PC-3 (cell line): ENCODE measurements at regions not wholly inside any gene's neighbourhood (a gene's known extent, or its start where the extent isn't known, plus 50 kb on each side); places are given as distances from the start of the nearest gene placed in this dataset.

ENCODE experiments used
- ATAC-seq: fragments of 200-7000 bp; cut with Tn5 transposase; 2 replicates; pipeline ENCODE4 v1.9.1; 2020; ENCODE audit warnings: mild to moderate bottlenecking, moderate library complexity
- BruUV-seq: library from RNA; stranded (reverse); fragments of 400-500 nt; replicated peaks from 2 replicates; lab custom pipeline; 2021; lab: Mats Ljungman, UMichigan
- CTCF ChIA-PET: fragments of 300-600 bp; sonication (Branson Sonifier 250); formaldehyde crosslinking; loops from one replicate; lab custom pipeline; 2022; ENCODE audit warnings: antibody characterized with exemption; lab: Charles Lee
- POLR2A ChIA-PET: fragments of 300-600 bp; sonication (Branson Sonifier 250); formaldehyde crosslinking; loops from one replicate; lab custom pipeline; 2022; ENCODE audit warnings: antibody characterized with exemption; ENCODE audit not compliant: unreplicated experiment; lab: Charles Lee
- DNase-seq: peaks from one replicate; pipeline ENCODE4 v3.0.0-alpha.2; 2015
- H2AFZ ChIP-seq: fragments of 300-600 bp; sonication (generic); 2 replicates; pipeline ENCODE4 v1.6.0; 2016; ENCODE audit warnings: antibody characterized with exemption, low read length
- H3F3A ChIP-seq: fragments of 300-600 bp; sonication (generic); one replicate; pipeline ENCODE4 v1.6.0; 2017; ENCODE audit warnings: antibody characterized with exemption, low read length, control low read depth, mild to moderate bottlenecking; ENCODE audit not compliant: unreplicated experiment
- H3K27ac ChIP-seq: fragments of 300-600 bp; sonication (generic); 2 replicates; pipeline ENCODE4 v1.5.1; 2016; ENCODE audit warnings: mild to moderate bottlenecking, low read length
- H3K27me3 ChIP-seq: fragments of 300-600 bp; sonication (generic); 2 replicates; pipeline ENCODE4 v1.6.1; 2016; ENCODE audit warnings: low read length, mixed read lengths
- H3K36me3 ChIP-seq: fragments of 300-600 bp; sonication (generic); 2 replicates; pipeline ENCODE4 v1.6.1; 2016; ENCODE audit warnings: low read depth, mixed run types, low read length, mixed read lengths
- H3K4me1 ChIP-seq: fragments of 300-600 bp; sonication (generic); 2 replicates; pipeline ENCODE4 v1.5.1; 2016; ENCODE audit warnings: low read length; ENCODE audit not compliant: insufficient read depth
- H3K4me2 ChIP-seq: fragments of 300-600 bp; sonication (generic); 2 replicates; pipeline ENCODE4 v1.6.0; 2016; ENCODE audit warnings: low read length
- H3K4me3 ChIP-seq: fragments of 300-600 bp; sonication (generic); 2 replicates; pipeline ENCODE4 v1.5.1; 2016; ENCODE audit warnings: mild to moderate bottlenecking, low read length, mixed read lengths
- H3K79me2 ChIP-seq: fragments of 300-600 bp; sonication (generic); 2 replicates; pipeline ENCODE4 v1.6.1; 2017; ENCODE audit warnings: low read length, mixed read lengths
- H3K9ac ChIP-seq: fragments of 300-600 bp; sonication (generic); 2 replicates; pipeline ENCODE4 v1.6.0; 2016; ENCODE audit warnings: mild to moderate bottlenecking, low read length
- H3K9me2 ChIP-seq: fragments of 300-600 bp; sonication (generic); replicated peaks from 2 replicates; pipeline ENCODE4 v1.6.1; 2016; ENCODE audit warnings: mixed run types, low read length, mixed read lengths
- H3K9me3 ChIP-seq: fragments of 300-600 bp; sonication (generic); 2 replicates; pipeline ENCODE4 v1.6.1; 2016; ENCODE audit warnings: low read length, mixed read lengths
- H4K20me1 ChIP-seq: fragments of 300-600 bp; sonication (generic); 2 replicates; pipeline ENCODE4 v1.6.1; 2016; ENCODE audit warnings: low read length, mixed read lengths
- CTCF ChIP-seq: fragments of 300-600 bp; sonication (generic); conservative IDR thresholded peaks from 2 replicates; pipeline ENCODE4 v1.5.1; 2017; ENCODE audit warnings: antibody characterized with exemption, low read depth, mild to moderate bottlenecking, low read length
- EZH2 ChIP-seq: fragments of 300-600 bp; sonication (generic); IDR thresholded peaks from one replicate; pipeline ENCODE4 v1.6.1; 2017; ENCODE audit warnings: antibody characterized with exemption, mild to moderate bottlenecking, low read length; ENCODE audit not compliant: unreplicated experiment
- EZH2phosphoT487 ChIP-seq: fragments of 300-600 bp; sonication (generic); IDR thresholded peaks from 2 replicates; pipeline ENCODE4 v1.6.1; 2018; ENCODE audit warnings: mild to moderate bottlenecking, antibody characterized with exemption, low read length, borderline replicate concordance
- intact Hi-C: fragments of 100-400 bp; cut with micrococcal nuclease; formaldehyde crosslinking; loops from 2 replicates; pipeline ENCODE4 v1.9.0; 2023

GRCh38 chr3:188026191-188026968 lies 127.6 kb upstream of the LPP start:
- Histone ChIP-seq H3K9ac (no peak overlapping the region), H3K9me2 (no peaks in the 10 kb centered on the region), H3K4me2 (no peak overlapping the region), H2AFZ (no peak overlapping the region), H3F3A (no peaks in the 10 kb centered on the region), H3K4me3 (no peak overlapping the region), H4K20me1 (no peaks in the 10 kb centered on the region), H3K27me3 (no peaks in the 10 kb centered on the region), H3K27ac (no peak overlapping the region), H3K4me1 (peaks cover 9% of the 10 kb centered on the region), H3K79me2 (no peaks in the 10 kb centered on the region), H3K9me3 (no peaks in the 10 kb centered on the region), H3K36me3 (no peaks in the 10 kb centered on the region)
- TF ChIP-seq EZH2phosphoT487: no peak
- no peak for TF ChIP-seq EZH2
- TF ChIP-seq CTCF: no peak
- ATAC-seq (no peak), DNase-seq (no peak)
- ChIA-PET CTCF (no interaction called here), POLR2A (no interaction called here)
- no TSS peak for BruUV-seq
- intact Hi-C loops: no loop called here

- ATAC-seq: peak; percentile 20; the same call in 1 of the 2 replicates
- ChIA-PET CTCF (interaction anchor here (0.7 kb wide), 1 partner anchor 50 kb away, joined by 6 read pairs; no protein-coding TSS in a partner anchor), POLR2A (no interaction called here)
- DNase-seq: peak; percentile 29
- Histone ChIP-seq H3K36me3 (no peaks in the 10 kb centered on the region), H3K4me1 (0 out of 2 replicates have a peak, but pooled peaks cover 4% of the 10 kb centered on the region), H3K4me3 (no peak overlapping the region), H3K79me2 (no peaks in the 10 kb centered on the region), H3F3A (no peaks in the 10 kb centered on the region), H3K27me3 (no peaks in the 10 kb centered on the region), H3K9ac (no peak overlapping the region), H3K9me3 (no peaks in the 10 kb centered on the region), H3K4me2 (no peak overlapping the region), H3K9me2 (no peaks in the 10 kb centered on the region), H2AFZ (no peak overlapping the region), H4K20me1 (no peaks in the 10 kb centered on the region), H3K27ac (no peak overlapping the region)
- no peak for TF ChIP-seq EZH2
- no peak for TF ChIP-seq CTCF
- TF ChIP-seq EZH2phosphoT487: no peak
- intact Hi-C loops: no loop called here
- no TSS peak for BruUV-seq
Measured at GRCh38 chr3:188031121-188031520, 122.8 kb upstream of the LPP start.

- H4K20me1 ChIP-seq: no peaks in the 10 kb centered on the region
- no peaks in the 10 kb centered on the region for H3K9me2 ChIP-seq
- H3K4me3 ChIP-seq: no peak overlapping the region
- TF ChIP-seq EZH2 (no peak), CTCF (no peak), EZH2phosphoT487 (no peak)
- no peaks in the 10 kb centered on the region for H3K27me3 ChIP-seq
- DNase-seq (no peak), ATAC-seq (no peak)
- no peaks in the 10 kb centered on the region for H3K9me3 ChIP-seq
- no peak overlapping the region for H3K4me2 ChIP-seq
- no peak overlapping the region for H3K9ac ChIP-seq
- POLR2A ChIA-PET: no interaction called here
- intact Hi-C loops: loop anchor here (5.0 kb wide), 2 partner anchors 117 to 917 kb away; partner anchors contain the start of gene LPP
- H2AFZ ChIP-seq: no peak overlapping the region
- H3K79me2 ChIP-seq: no peaks in the 10 kb centered on the region
- H3F3A ChIP-seq: no peaks in the 10 kb centered on the region
- H3K27ac ChIP-seq: no peak overlapping the region
- BruUV-seq: no TSS peak
- H3K4me1 ChIP-seq: peaks cover 20% of the 10 kb centered on the region
- CTCF ChIA-PET: no interaction called here
- no peaks in the 10 kb centered on the region for H3K36me3 ChIP-seq
Measured at GRCh38 chr3:188034989-188035388, 119.0 kb upstream of the LPP start.
